ENCODE measurements at regions not wholly inside any gene's neighbourhood (a gene's known extent, or its start where the extent isn't known, plus 50 kb on each side); places are given as distances from the start of the nearest gene placed in this dataset.
"Not testable (repeated sequence)": the region's sequence is repeated elsewhere in the genome, so short reads cannot be mapped to it uniquely, and the experiment has no call there.

DNA sequence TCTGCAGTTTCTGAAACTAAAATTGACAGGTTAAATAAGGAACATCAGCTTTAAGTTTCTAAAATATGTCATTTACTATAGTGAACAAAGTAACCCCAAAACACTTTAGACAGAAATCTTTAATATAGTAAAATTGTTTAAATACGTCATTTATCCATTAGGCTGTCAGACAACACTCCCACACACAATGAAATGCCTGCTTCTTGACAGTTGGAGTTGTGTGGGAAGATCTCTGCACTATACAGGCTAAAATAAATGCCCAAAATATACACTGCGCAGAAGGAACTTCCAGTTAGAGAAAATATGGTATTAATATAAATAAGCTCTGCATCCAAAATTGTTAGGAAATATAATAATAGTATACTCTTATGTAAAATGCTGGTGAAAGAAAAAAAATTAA lies 794.4 kb downstream of the CDH18 start:
- DNase-seq (ENCODE audit: low read depth in 2 of 2) = no peak

DNA sequence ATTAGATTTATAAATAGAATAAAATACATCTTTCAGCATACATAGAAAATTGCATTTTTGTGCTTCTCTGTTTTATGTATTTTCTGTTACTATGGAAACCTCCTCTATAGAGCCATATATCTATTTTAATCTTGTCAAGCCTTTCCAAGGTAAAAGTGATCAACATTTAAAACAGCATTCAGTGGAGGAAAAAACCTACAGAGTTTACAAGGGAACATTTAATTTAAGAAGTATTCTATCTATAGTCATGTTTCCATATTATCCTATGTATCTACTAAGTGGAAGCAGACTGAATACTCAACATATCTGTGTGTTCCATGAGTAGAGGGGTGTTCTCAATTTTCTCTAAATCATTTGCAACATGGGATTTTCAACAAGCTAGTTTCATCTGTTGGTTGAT lies 791.4 kb downstream of the CDH18 start:
- DNase-seq (ENCODE audit: low read depth in 2 of 2) = no peak

DNA sequence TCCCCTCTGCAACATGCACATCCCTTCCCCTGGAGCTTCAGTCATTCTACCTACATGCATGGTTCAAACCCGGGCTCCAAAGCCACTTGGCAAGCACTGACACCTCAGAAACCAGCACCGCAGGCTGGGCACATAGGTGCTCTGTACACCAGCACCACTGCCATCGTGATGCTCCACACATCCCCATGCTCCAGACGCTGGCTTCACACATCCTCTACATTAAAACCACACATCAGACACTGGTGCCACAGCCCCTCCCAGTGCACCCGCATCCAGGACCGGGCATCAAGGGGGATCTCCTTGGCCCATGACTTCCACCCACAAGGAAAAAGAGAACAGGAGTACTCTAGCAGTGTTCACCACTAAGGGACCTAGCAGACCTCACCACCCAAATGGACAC lies 787.7 kb downstream of the CDH18 start:
- no peak for DNase-seq (ENCODE audit: low read depth in 2 of 2)

DNA sequence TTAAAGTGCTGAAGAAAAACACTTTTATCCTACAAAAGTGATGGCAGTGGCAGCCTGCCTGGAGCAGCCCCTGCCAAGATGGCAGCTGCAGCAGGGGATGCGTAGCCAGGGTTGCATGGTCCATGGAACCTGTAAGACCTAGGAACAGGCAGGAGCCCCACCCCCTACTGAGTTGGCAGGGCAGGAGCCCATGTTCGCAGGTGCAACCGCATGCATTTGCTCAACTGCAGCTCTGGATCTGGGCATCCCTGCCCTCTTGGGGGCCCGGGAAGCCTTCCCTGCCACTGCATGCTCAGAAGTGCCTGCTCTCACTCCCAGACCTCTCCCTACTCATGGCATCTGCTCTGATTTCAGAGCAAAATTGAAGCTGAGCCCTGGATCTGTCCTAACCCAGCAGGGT lies 779.6 kb downstream of the CDH18 start:
- no peak for DNase-seq (ENCODE audit: low read depth in 2 of 2)

DNA sequence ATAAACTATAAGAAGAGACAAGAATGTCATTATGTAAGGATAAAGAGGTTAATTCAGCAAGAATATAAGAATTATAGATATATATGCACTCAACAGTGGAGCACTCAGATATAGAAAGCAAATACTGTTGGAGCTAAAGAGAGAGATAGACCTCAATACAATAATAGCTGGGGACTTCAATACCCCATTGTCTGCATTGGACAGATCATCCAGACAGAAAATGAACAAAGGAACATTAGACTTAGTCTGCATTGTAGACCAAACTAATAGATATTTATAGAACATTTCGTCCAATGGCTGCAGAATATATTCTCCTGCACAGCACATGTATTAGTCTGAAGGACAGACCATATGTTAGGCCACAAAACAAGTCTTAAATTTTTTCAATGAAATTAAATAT lies 777.1 kb downstream of the CDH18 start:
- DNase-seq (ENCODE audit: low read depth in 2 of 2) = no peak

DNA sequence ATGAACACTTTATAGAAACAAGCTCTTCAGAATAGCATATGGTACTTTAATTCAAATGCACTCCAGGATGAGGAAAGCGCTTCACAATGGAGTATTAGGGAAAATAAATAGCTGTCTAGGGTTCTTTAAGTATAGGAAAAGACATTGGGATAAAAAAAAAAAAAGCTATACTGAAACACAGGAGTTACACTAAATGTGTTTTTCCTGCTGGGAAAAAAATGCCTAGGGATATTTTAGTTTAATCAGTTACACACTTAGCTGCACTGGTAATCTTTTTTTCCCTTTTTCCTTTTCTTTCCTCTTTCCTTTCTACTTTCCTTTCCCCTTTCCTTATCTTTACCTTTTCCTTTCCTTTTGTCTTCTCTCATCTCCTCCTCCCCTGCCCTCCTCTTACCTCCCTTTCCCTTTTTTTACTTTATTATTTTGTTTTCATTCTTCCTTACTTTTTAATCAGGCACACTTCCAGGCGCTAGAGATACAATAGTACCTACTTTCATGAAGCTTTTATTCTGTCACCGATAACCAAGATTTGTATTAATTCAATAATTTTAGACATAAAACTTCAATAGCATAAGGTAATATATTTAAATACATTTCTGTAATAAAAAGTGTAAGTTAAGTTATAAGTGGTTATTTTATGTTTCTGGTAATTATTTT lies 758.7 kb downstream of the CDH18 start:
- DNase-seq (ENCODE audit: low read depth in 2 of 2) = no peak

DNA sequence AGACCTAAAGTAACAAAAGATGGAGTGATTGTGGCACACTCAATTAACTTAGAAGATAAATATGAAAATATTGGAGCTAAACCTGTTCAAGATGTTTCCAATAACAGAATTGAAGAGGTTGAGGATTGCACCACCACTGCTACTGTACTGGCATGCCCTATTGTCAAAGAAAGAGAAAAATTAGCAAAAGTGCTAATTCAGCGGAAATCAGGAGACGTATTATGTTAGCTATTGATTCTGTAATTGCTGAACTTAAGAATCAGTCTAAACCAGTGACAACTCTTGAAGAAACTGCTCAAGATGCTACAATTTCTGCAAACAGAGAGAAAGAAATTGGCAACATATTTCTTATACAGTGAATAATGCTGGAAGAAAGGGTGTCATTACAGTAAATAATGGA lies 754.4 kb downstream of the CDH18 start:
- no peak for DNase-seq (ENCODE audit: low read depth in 2 of 2)

DNA sequence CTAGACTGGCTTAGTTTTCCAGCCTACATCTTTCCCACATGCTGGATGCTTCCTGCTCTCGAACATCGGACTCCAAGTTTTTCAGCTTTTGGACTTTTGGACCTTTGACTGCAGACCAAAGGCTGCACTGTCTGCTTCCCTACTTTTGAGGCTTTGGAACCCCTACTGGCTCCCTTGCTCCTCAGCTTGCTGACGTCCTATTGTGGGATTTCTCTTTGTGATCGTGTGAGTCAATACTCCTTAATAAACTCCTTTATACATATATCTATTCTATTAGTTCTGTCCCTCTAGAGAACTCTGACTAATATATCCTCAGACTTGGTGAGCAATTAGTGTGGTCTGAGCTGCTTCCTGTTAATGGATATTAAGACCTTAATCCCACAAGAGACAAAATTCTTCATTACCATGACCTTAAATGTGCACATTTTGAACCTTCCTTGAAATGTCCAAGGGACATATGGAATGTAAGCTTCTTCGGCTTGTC lies 752.9 kb downstream of the CDH18 start:
- DNase-seq (ENCODE audit: low read depth in 2 of 2) = no peak

DNA sequence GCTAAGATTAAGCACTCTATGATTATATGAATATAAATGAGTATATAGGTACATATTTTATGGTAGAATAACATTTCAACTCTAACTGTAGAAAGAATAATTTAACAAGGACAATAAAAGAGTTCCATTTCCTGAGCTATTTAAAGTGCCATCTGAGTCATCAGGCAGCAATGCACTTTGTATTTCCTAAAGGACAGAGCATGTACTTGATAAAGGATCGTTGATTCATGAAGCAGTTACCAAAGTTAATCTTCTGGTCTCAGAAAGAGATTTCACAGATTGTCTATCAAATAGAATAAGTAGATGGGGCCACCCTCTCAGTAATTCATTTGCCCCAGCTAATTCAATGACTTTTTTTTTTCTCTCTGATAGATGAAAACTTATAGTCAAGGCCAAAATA lies 747.8 kb downstream of the CDH18 start:
- peak in 1 of 2 experiments; percentile 2 for DNase-seq (ENCODE audit: low read depth in 2 of 2)

DNA sequence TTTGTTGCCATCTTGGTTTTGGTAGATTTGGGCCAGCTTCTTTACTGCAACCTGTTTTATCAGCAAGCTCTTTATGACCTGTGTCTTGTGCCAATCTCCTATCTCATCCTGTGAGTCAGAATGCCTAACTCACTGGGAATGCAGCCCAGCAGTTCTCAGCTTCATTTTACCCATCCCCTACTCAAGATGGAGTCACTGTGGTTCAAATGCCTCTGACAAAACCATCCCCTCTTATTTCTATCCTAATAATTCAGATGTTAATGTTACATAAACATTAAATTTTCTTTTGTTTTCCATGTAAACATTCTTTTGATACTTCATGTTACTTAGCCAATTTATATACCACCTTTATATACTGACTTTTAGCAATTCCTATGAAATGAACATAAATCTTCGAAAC lies 746.3 kb downstream of the CDH18 start:
- no peak for DNase-seq (ENCODE audit: low read depth in 2 of 2)

DNA sequence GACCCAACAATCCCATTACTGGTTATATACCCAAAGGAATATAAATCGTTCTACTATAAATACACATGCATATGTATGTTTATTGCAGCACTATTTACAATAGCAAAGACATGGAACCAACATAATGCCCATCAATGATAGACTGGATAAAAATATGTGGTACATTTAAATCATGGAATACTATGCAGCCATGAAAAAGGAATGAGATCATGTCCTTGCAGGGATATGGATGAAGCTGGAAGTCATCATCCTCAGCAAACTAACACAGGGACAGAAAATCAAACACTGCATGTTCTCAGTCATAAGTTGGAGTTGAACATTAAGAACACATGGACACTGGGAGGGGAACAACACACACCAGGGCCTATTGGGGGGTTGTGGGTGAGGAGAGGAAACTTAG lies 741.8 kb downstream of the CDH18 start:
- not testable (repeated sequence) for DNase-seq (ENCODE audit: low read depth in 2 of 2)

DNA sequence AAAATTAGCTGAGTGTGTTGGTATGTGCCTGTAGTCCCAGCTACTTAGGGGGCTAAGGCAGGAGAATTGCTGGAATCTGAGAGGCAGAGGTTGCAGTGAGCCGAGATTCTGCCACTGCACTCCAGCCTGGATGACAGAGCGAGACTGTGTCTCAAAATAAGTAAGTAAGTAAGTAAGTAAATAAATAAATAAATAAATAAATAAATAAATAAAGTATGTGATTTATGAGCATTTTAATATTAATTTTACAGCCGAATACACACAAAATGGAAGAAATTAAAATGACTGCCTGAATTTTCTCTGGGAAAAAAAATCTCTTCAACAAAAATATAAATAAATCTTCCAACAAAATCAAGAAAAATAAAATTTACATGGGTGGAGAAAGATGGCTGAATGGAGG lies 740.7 kb downstream of the CDH18 start:
- no peak for DNase-seq (ENCODE audit: low read depth in 2 of 2)

DNA sequence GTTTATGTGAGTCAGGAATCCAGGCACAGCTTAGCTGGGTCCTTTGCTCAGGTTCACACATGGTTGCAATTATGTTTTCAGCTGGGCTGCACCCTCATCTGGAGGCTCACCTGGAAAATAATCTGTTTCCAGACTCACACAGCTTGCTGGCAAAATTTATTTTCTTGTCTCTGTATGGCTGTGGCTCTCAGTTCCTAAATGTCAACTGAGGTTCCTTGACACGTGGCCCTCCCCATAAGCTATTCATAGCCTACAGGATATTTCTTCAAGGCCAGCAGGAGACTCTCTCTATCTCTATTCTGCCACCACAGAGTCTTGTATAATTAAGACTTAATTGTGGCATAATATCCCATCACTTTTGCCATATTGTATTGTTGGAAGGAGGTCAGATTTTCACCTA lies 732.0 kb downstream of the CDH18 start:
- DNase-seq (ENCODE audit: low read depth in 2 of 2) = no peak

DNA sequence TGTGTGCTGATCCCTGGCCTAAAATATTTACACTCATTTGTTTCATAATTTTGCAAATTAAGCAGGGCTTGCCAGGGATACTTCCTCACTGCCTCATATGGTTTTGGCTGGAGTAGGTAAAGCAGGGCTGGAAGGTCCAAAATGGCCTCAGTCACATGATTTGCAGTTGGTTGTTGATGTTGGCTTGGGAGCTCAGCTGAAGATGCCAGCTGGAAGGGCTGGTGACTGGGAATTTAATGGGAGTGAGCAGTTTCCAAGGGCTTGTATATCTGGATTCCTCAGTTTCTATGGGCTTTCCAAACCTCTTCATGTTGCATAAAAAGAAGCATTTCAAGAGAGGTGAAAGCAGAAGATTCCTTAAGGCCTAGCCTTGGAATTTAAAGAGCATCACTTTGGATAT lies 729.3 kb downstream of the CDH18 start:
- no peak for DNase-seq (ENCODE audit: low read depth in 2 of 2)

DNA sequence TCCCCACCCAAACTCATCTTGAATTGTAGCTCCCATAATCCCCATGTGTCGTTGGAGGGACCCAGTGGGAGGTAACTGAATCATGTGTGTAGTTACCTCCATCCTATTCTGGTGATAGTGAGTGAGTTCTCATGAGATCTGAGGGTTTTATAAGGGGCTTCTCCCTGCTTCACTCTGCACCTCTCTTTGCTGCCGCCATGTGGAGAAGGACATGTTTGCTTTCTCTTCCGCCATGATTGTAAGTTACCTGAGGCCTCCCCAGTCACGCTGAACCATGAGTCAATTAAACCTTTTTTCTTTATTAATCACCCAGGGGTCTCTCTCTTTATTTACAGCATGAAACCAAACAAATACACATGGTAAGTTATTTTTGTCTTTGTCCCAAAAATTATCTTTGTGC lies 726.1 kb downstream of the CDH18 start:
- DNase-seq (ENCODE audit: low read depth in 2 of 2) = no peak

DNA sequence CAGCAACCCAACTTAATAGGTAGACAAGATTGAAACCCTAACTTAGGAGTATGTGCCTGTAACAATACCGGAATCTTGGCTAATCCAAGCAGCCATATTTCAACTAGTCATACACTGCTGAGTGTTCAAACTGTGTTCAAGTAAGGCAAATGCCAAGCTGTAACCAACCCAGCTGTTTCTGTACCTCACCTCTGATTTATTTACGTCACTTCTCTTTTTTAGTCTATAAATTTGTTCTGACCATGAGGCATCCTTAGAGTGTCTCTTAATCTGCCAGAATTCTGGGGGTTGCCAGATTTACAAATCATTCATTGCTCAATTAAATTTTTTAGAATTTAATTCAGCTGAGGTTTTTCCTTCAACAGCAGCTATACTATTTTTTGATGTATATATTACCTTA lies 723.2 kb downstream of the CDH18 start:
- no peak for DNase-seq (ENCODE audit: low read depth in 2 of 2)

DNA sequence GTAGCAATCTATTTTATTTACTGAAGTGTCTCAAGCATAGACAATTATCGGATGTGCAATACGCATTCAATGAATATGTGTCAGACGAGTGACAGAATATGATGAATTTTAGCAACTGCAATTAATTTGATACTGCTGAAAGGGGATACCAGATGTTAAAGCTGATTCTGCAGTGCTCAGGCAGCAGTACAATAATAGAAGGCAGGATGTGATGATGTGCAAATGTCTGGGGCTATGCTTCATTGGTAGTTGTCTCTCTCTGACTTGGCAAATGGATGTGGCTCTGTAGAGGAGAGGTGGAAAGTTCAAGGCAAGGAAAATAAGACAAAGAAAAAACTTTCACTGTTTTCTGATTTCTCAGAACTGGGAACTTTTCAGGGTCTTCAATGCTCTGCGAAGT lies 721.2 kb downstream of the CDH18 start:
- no peak for DNase-seq (ENCODE audit: low read depth in 2 of 2)

DNA sequence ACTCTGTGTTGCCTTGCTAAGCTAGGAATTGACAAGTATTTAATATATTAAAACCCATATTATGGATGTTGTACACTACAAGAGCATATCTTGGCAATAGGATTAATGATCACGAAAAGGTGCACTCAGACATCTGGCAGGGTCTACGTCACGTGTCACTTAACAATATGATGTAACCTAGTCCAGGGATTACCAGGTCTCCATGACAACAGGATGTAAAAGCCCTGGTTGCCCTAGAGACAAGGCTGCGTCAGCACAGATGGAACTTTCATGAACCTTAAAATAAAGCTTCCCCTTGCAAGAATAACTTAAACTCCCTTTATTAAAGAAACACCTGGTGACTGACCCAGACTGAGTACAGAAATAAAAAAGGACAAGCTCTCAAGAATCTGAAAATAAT lies 717.8 kb downstream of the CDH18 start:
- no peak for DNase-seq (ENCODE audit: low read depth in 2 of 2)

DNA sequence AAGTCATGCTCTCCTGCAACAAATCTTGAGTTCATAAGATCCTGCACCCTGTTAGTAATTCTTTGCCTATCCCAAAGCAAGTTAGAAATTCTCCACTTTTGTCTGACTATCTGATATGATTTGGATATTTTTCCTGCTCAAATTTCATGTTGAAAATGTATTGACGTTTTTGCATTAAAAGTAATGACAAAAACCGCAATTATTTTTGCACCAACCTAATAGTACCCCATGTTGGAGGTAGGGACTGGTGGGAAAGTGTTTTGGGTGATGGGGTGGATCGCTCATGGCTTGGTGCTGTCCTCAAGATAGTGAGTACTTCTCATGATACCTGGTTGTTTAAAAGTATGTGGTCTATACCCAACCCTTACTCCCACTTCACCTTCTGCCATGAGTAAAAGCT lies 713.4 kb downstream of the CDH18 start:
- DNase-seq (ENCODE audit: low read depth in 2 of 2) = no peak

DNA sequence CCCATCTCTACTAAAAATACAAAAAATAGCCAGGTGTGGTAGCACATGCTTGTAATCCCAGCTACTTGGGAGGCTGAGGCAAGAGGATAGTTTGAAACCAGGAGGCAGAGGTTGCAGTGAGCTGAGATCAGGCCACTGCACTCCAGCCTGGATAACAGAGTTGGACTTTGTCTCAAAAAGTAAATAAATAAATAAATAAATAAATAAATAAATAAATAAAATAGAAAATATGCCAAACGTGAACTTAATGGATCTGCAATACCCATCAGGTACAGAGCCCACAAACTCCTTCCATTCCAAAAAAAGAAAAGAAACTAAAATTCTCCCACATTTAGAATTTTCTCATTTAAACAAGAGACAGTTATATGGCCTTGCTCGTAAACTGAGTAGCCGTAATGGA lies 702.7 kb downstream of the CDH18 start:
- DNase-seq (ENCODE audit: low read depth in 2 of 2) = no peak

DNA sequence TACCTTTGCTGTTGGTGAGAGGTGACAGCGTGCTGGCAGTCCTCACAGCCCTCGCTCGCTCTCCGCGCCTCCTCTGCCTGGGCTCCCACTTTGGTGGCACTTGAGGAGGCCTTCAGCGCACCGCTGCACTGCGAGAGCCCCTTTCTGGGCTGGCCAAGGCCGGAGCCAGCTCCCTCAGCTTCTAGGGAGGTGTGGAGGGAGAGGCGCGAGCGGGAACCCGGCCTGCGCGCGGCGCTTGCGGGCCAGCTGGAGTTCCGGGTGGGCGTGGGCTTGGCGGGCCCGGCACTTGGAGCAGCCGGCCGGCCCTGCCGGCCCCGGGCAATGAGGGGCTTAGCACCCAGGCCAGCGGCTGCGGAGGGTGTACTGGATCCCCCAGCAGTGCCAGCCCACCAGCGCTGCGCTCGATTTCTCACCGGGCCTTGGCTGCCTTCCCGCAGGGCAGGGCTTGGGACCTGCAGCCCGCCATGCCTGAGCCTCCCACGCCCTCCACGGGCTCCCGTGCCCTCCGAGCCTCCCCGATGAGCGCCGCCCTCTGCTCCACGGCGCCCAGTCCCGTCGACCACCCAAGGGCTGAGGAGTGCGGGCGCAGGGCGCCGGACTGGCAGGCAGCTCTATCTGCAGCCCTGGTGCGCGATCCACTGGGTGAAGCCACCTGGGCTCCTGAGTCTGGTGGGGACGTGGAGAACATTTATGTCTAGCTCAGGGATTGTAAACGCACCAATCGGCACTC lies 700.3 kb downstream of the CDH18 start:
- not testable (repeated sequence) for DNase-seq (ENCODE audit: low read depth in 2 of 2)

DNA sequence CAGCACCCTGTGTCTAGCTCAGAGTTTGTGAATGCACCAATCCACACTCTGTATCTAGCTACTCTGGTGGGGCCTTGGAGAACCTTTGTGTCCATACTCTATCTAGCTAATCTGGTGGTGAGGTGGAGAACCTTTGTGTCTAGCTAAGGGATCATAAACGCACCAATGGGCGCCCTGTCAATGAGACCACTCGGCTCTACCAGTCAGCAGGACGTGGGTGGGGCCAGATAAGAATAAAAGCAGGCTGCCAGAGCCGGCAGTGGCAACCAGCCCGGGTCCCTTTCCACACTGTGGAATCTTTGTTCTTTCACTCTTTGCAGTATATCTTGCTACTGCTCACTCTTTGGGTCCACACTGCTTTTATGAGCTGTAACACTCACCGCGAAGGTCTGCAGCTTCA lies 699.7 kb downstream of the CDH18 start:
- not testable (repeated sequence) for DNase-seq (ENCODE audit: low read depth in 2 of 2)

DNA sequence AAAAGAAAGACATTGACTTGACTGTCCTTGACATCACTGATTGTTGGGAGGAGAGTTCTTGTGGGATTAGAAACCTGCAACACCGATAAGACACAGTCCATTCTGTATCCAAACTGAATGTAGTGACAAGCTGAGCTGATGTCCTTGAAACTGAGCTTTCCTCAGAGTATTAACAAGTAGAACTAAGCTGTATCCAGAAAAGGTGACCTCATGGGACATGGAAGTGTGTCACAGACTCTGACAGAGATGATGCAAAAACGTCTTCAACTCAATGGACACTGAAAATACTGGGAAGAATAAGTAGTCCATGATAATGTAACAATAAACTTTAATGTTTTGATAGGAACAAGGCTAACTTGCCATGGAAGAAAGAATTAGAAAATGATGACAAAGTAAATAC lies 690.1 kb downstream of the CDH18 start:
- DNase-seq (ENCODE audit: low read depth in 2 of 2) = no peak

DNA sequence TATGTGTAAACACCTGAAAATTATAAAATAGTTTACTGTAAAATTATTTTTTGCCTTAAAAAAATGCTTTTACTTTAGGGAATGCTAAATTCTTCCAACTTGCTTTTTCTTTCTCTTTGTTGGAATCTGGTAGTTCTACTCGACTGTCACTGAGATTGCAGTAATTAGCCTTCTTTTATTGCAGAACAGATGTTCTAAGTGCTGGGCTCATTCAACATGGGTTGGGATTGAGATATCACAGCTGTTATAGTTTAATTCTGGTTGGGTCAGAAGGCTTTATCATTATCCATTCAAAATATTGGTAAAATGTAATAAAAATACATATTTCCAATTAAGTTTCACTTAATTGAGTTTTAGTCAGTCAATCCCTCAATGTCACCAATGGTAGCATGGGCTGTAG lies 686.7 kb downstream of the CDH18 start:
- DNase-seq (ENCODE audit: low read depth in 2 of 2) = no peak

Measured in fibroblast of skin of left biceps (primary cell).